ENCODE measurements at regions not wholly inside any gene's neighbourhood (a gene's known extent, or its start where the extent isn't known, plus 50 kb on each side); places are given as distances from the start of the nearest gene placed in this dataset.

- Histone ChIP-seq H3K9me3 (no peaks in the 10 kb centered on the region), H3K4me1 (ENCODE audit: low read depth) (no peaks in the 10 kb centered on the region), H3K4me3 (no peak overlapping the region), H3K36me3 (ENCODE audit: low read depth) (no peaks in the 10 kb centered on the region)
- ATAC-seq (no peak), DNase-seq (no peak)
- intact Hi-C loops (cut with DNase I, micrococcal nuclease) = no loop called here
- TF ChIP-seq, protein P1, sequence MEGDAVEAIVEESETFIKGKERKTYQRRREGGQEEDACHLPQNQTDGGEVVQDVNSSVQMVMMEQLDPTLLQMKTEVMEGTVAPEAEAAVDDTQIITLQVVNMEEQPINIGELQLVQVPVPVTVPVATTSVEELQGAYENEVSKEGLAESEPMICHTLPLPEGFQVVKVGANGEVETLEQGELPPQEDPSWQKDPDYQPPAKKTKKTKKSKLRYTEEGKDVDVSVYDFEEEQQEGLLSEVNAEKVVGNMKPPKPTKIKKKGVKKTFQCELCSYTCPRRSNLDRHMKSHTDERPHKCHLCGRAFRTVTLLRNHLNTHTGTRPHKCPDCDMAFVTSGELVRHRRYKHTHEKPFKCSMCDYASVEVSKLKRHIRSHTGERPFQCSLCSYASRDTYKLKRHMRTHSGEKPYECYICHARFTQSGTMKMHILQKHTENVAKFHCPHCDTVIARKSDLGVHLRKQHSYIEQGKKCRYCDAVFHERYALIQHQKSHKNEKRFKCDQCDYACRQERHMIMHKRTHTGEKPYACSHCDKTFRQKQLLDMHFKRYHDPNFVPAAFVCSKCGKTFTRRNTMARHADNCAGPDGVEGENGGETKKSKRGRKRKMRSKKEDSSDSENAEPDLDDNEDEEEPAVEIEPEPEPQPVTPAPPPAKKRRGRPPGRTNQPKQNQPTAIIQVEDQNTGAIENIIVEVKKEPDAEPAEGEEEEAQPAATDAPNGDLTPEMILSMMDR (IDR thresholded peaks at IDR 0.05) = no peak
Measured at GRCh38 chr21:27094184-27094948, 127.5 kb upstream of the ADAMTS5 start.

DNA sequence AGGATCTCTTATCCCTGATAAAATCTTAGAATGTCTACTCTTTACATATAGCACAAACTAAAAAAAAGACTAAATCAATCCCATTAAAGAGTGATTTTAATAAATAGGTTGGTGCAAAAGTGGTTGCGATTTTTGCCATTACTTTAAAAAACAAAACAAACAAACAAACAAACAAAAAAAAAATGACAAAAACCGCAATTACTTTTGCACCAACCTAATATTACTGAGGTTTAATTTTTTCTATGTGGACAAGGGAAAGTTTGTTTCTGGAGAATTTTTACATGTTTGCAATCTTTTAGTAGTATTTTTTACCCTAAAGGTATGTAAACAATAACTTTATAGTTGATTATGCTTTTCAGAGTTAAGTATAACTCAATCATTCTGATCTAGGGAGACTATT lies 119.7 kb upstream of the ADAMTS5 start:
- Histone ChIP-seq H3K4me3 (no peak overlapping the region), H3K9me3 (no peaks in the 10 kb centered on the region), H3K4me1 (ENCODE audit: low read depth) (no peaks in the 10 kb centered on the region), H3K36me3 (ENCODE audit: low read depth) (no peaks in the 10 kb centered on the region)
- TF ChIP-seq, protein P1 (IDR thresholded peaks at IDR 0.05) = no peak
- no peak for DNase-seq
- intact Hi-C loops (cut with DNase I, micrococcal nuclease) = no loop called here
- ATAC-seq = no peak

DNA sequence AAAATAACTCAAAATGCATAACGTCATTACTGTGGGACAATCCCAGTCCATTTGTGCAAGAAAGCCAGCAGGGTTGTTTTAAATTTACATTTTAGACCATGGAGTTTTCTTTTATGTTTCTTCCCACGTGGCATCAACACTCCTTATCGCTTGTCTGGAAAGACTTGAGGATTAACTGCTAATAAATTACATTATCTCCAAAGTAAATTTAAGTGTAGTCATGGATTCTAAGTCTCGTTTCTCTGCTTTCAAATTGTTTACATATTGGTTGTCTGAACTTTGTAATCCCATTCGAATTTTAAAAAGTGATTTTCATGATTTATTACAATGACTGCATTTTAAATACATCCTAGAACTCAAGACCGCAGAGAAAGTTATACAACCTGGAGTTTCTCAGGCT lies 119.3 kb upstream of the ADAMTS5 start:
- Histone ChIP-seq H3K36me3 (ENCODE audit: low read depth) (no peaks in the 10 kb centered on the region), H3K4me3 (no peak overlapping the region), H3K4me1 (ENCODE audit: low read depth) (no peaks in the 10 kb centered on the region), H3K9me3 (no peaks in the 10 kb centered on the region)
- TF ChIP-seq, protein P1 (IDR thresholded peaks at IDR 0.05) = no peak
- ATAC-seq (no peak), DNase-seq (no peak)
- intact Hi-C loops (cut with DNase I, micrococcal nuclease) = no loop called here

DNA sequence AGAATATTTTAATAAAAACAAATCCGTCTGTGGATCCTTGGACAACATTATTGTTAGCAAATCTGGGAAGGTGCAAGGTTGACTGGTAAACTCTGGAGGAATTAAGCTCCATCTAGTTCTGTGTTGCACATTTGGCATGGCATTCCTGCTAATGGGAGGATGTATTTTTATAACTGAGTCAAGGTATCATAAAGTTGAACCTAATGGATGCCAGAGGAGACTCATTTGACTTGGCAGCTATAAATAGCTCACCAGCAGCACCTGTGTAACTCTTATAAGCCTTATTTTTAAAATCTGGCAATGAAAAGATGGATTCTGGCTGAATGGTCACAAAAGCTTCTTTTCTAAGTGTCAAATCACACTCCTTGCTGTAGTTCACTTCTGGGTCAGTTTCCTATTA lies 118.5 kb upstream of the ADAMTS5 start:
- Histone ChIP-seq H3K4me3 (no peak overlapping the region), H3K4me1 (ENCODE audit: low read depth) (no peaks in the 10 kb centered on the region), H3K9me3 (no peaks in the 10 kb centered on the region), H3K36me3 (ENCODE audit: low read depth) (no peaks in the 10 kb centered on the region)
- intact Hi-C loops (cut with DNase I, micrococcal nuclease) = no loop called here
- DNase-seq = no peak
- TF ChIP-seq, protein P1 (IDR thresholded peaks at IDR 0.05) = no peak
- no peak for ATAC-seq

GRCh38 chr21:27083144-27083543 lies 116.3 kb upstream of the ADAMTS5 start:
- Histone ChIP-seq H3K9me3 (no peaks in the 10 kb centered on the region), H3K4me1 (ENCODE audit: low read depth) (no peaks in the 10 kb centered on the region), H3K4me3 (no peak overlapping the region), H3K36me3 (ENCODE audit: low read depth) (no peaks in the 10 kb centered on the region)
- intact Hi-C loops (cut with DNase I, micrococcal nuclease) = no loop called here
- TF ChIP-seq, protein P1 (IDR thresholded peaks at IDR 0.05) = no peak
- ATAC-seq (no peak), DNase-seq (no peak)
